CD4-positive, alpha-beta T cell (primary cell): ENCODE measurements at regions not wholly inside any gene's neighbourhood (a gene's known extent, or its start where the extent isn't known, plus 50 kb on each side); places are given as distances from the start of the nearest gene placed in this dataset.

Experiments
- ATAC-seq: fragments of 200-7000 bp; cut with Tn5 transposase; one replicate; pipeline ENCODE4 v1.10.0; 2022; ENCODE audit warnings: mild to moderate bottlenecking; ENCODE audit not compliant: poor library complexity
- CTCF ChIA-PET: fragments of 350-600 bp; sonication (Branson Sonifier 250); formaldehyde crosslinking; loops from one replicate; lab custom pipeline; 2021; ENCODE audit warnings: antibody characterized with exemption, inconsistent platforms; lab: Charles Lee
- POLR2A ChIA-PET: fragments of 350-600 bp; sonication (Branson Sonifier 250); formaldehyde crosslinking; loops from one replicate; lab custom pipeline; 2021; ENCODE audit warnings: antibody characterized with exemption, inconsistent platforms; lab: Charles Lee
- DNase-seq, 14 experiments: peaks; one replicate each; pipeline ENCODE4 v3.0.0-alpha.2; 2013 to 2020; ENCODE audit warnings: mixed read lengths in 2 of 14
- H3K27ac ChIP-seq, 2 donors: one replicate each; pipeline versions ENCODE4 v1.5.1 to v1.7.0; 2013; ENCODE audit warnings: low read length in 2 of 2, low read depth in 1 of 2, mild to moderate bottlenecking in 1 of 2
- H3K27me3 ChIP-seq, 2 experiments: 1 replicate in 1 of 2; 2 replicates in 1 of 2; pipeline versions ENCODE4 v1.6.1 to v1.7.0; 2013; ENCODE audit warnings: low read length in 2 of 2, control low read depth in 1 of 2, mild to moderate bottlenecking in 1 of 2, moderate library complexity in 1 of 2; ENCODE audit not compliant: insufficient read depth in 2 of 2, control insufficient read depth in 1 of 2
- H3K36me3 ChIP-seq: one replicate; pipeline ENCODE4 v1.6.1; 2013; ENCODE audit warnings: low read length, control low read depth; ENCODE audit not compliant: insufficient read depth
- H3K4me1 ChIP-seq: one replicate; pipeline ENCODE4 v1.6.1; 2013; ENCODE audit warnings: low read length, control low read depth; ENCODE audit not compliant: insufficient read depth
- H3K4me3 ChIP-seq: one replicate; pipeline ENCODE4 v1.5.1; 2013; ENCODE audit warnings: mild to moderate bottlenecking, low read length, moderate library complexity
- H3K9me3 ChIP-seq, 2 experiments: 1 replicate in 1 of 2; 2 replicates in 1 of 2; pipeline versions ENCODE4 v1.6.1 to v1.7.0; 2013; ENCODE audit warnings: low read length in 2 of 2, mild to moderate bottlenecking in 2 of 2, control low read depth in 1 of 2, moderate library complexity in 1 of 2; ENCODE audit not compliant: control insufficient read depth in 1 of 2, insufficient read depth in 1 of 2
- H3K27ac Mint-ChIP-seq: one replicate; pipeline ENCODE4 v1.8.0; 2020; ENCODE audit warnings: mixed read lengths
- H3K27me3 Mint-ChIP-seq: one replicate; pipeline ENCODE4 v1.8.0; 2021; ENCODE audit warnings: mixed read lengths
- H3K36me3 Mint-ChIP-seq: one replicate; pipeline ENCODE4 v1.8.0; 2021; ENCODE audit warnings: low read depth, mixed read lengths
- H3K4me1 Mint-ChIP-seq: one replicate; pipeline ENCODE4 v1.8.0; 2021; ENCODE audit warnings: low read depth, mixed read lengths
- H3K4me3 Mint-ChIP-seq: one replicate; pipeline ENCODE4 v1.8.0; 2020; ENCODE audit warnings: mild to moderate bottlenecking, mixed read lengths
- H3K9me3 Mint-ChIP-seq: one replicate; pipeline ENCODE4 v1.8.0; 2020; ENCODE audit warnings: mixed read lengths
- intact Hi-C, 2 experiments: fragments of 100-400 bp; cut with DNase I in 1 of 2; cut with micrococcal nuclease in 1 of 2; formaldehyde crosslinking; loops; one replicate each; pipeline versions ENCODE4 v1.15.1 to v1.9.0; 2023 to 2025; cut with DNase I, micrococcal nuclease
- TF ChIP-seq, protein P1 (sequence below): fragments of 200-600 bp; IDR thresholded peaks from one replicate; pipeline ENCODE4 v1.8.0; 2022; ENCODE audit warnings: antibody characterized with exemption, mild to moderate bottlenecking

GRCh38 chr4:124573056-124573455, 139.5 kb downstream of the ANKRD50 start:
- TF ChIP-seq, protein P1, sequence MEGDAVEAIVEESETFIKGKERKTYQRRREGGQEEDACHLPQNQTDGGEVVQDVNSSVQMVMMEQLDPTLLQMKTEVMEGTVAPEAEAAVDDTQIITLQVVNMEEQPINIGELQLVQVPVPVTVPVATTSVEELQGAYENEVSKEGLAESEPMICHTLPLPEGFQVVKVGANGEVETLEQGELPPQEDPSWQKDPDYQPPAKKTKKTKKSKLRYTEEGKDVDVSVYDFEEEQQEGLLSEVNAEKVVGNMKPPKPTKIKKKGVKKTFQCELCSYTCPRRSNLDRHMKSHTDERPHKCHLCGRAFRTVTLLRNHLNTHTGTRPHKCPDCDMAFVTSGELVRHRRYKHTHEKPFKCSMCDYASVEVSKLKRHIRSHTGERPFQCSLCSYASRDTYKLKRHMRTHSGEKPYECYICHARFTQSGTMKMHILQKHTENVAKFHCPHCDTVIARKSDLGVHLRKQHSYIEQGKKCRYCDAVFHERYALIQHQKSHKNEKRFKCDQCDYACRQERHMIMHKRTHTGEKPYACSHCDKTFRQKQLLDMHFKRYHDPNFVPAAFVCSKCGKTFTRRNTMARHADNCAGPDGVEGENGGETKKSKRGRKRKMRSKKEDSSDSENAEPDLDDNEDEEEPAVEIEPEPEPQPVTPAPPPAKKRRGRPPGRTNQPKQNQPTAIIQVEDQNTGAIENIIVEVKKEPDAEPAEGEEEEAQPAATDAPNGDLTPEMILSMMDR, result no peak
- DNase-seq (no peak), ATAC-seq (no peak)
- Mint-ChIP-seq H3K36me3 (no peaks in the 10 kb centered on the region), H3K9me3 (no peaks in the 10 kb centered on the region), H3K4me3 (no peak overlapping the region), H3K27ac (no peak overlapping the region), H3K27me3 (no peaks in the 10 kb centered on the region), H3K4me1 (no peaks in the 10 kb centered on the region)
- H3K9me3 ChIP-seq, result no peaks in the 10 kb centered on the region
- H3K4me3 ChIP-seq, result no peak overlapping the region
- no peaks in the 10 kb centered on the region for H3K4me1 ChIP-seq
- POLR2A ChIA-PET, result no interaction called here
- no peak overlapping the region for H3K27ac ChIP-seq
- intact Hi-C loops, result no loop called here
- no peaks in the 10 kb centered on the region for H3K36me3 ChIP-seq
- no peaks in the 10 kb centered on the region for H3K27me3 ChIP-seq
- CTCF ChIA-PET, result no interaction called here

DNA sequence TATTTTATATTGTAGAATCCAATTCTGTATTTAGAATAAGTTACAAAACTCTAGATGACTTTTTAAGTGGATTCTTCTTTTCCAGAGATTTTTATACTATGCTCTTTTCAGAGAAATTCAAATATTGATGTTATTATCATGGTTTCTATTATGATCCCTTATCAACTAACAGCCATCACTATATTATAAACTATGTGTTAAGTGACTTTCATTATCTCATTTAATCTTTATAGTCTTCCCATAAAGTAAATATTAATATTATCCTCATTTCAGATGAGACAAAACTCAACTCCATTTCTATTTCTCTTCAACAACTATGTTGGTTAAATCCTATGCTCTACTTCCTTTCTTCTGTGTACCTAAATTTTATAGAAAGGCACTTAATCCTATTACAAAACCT, 132.6 kb downstream of the ANKRD50 start:
- Histone ChIP-seq H3K9me3 (peaks cover 0 to 9% of the 10 kb centered on the region in 2 experiments), H3K36me3 (no peaks in the 10 kb centered on the region), H3K4me1 (no peaks in the 10 kb centered on the region), H3K27ac (no peak overlapping the region), H3K27me3 (no peaks in the 10 kb centered on the region), H3K4me3 (no peak overlapping the region)
- H3K36me3 Mint-ChIP-seq, result no peaks in the 10 kb centered on the region
- no peaks in the 10 kb centered on the region for H3K9me3 Mint-ChIP-seq
- TF ChIP-seq, protein P1, result no peak
- DNase-seq (no peak), ATAC-seq (no peak)
- H3K27me3 Mint-ChIP-seq, result no peaks in the 10 kb centered on the region
- H3K27ac Mint-ChIP-seq, result no peak overlapping the region
- POLR2A ChIA-PET, result no interaction called here
- CTCF ChIA-PET, result no interaction called here
- H3K4me3 Mint-ChIP-seq, result no peak overlapping the region
- intact Hi-C loops, result no loop called here
- H3K4me1 Mint-ChIP-seq, result no peaks in the 10 kb centered on the region

DNA sequence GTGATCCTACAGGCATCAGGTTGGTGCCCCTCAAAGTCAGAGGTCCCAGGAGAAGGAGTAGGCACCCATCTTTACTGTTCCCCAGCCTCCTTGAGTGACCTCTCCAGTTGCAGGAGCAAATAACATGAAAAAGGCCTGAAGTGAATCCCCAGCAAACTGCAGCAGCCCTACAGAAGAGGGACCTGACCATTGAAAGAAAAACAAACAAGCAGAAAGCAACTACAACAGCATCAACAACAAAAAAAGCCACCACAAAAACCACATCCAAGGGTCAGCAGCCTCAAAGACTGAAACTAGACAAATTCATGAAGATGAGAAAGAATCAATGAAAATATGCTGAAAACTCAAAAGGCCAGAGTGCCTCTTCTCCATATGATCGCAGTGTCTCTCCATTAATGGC, 128.7 kb downstream of the ANKRD50 start:
- Mint-ChIP-seq H3K36me3 (no peaks in the 10 kb centered on the region), H3K4me3 (no peak overlapping the region), H3K27me3 (no peaks in the 10 kb centered on the region), H3K27ac (no peak overlapping the region), H3K4me1 (no peaks in the 10 kb centered on the region), H3K9me3 (peaks cover 3% of the 10 kb centered on the region)
- ATAC-seq, result no peak
- Histone ChIP-seq H3K36me3 (no peaks in the 10 kb centered on the region), H3K27ac (no peak overlapping the region), H3K27me3 (no peaks in the 10 kb centered on the region), H3K9me3 (peaks cover 6 to 9% of the 10 kb centered on the region in 2 experiments), H3K4me3 (no peak overlapping the region), H3K4me1 (no peaks in the 10 kb centered on the region)
- TF ChIP-seq, protein P1, result no peak
- ChIA-PET POLR2A (no interaction called here), CTCF (no interaction called here)
- intact Hi-C loops, result no loop called here
- DNase-seq, result no peak
